ENCODE measurements at regions not wholly inside any gene's neighbourhood (a gene's known extent, or its start where the extent isn't known, plus 50 kb on each side); places are given as distances from the start of the nearest gene placed in this dataset.
"Not testable (repeated sequence)": the region's sequence is repeated elsewhere in the genome, so short reads cannot be mapped to it uniquely, and the experiment has no call there.

DNA sequence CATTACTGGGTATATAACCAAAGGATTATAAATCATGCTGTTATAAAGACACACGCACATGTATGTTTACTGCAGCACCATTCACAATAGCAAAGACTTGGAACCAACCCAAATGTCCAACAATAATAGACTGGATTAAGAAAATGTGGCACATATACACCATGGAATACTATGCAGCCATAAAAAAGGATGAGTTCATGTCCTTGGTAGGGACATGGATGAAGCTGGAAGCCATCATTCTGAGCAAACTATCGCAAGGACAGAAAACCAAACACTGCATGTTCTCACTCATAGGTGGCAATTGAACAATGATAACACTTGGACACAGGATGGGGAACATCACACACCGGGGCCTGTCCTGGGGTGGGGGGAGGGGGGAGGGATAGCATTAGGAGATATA, 92.6 kb upstream of the SLC1A4 start:
- not testable (repeated sequence) for TF ChIP-seq GABPA (IDR thresholded peaks at IDR 0.05; ENCODE audit: low read depth); POLR2AphosphoS5 (IDR thresholded peaks at IDR 0.05; ENCODE audit: low read depth, low read length); TAF1 (IDR thresholded peaks at IDR 0.05; ENCODE audit: borderline replicate concordance, low read depth, low read length); MEF2A (IDR thresholded peaks at IDR 0.05; ENCODE audit: borderline replicate concordance, low read depth)
- TF ChIP-seq, protein P1, sequence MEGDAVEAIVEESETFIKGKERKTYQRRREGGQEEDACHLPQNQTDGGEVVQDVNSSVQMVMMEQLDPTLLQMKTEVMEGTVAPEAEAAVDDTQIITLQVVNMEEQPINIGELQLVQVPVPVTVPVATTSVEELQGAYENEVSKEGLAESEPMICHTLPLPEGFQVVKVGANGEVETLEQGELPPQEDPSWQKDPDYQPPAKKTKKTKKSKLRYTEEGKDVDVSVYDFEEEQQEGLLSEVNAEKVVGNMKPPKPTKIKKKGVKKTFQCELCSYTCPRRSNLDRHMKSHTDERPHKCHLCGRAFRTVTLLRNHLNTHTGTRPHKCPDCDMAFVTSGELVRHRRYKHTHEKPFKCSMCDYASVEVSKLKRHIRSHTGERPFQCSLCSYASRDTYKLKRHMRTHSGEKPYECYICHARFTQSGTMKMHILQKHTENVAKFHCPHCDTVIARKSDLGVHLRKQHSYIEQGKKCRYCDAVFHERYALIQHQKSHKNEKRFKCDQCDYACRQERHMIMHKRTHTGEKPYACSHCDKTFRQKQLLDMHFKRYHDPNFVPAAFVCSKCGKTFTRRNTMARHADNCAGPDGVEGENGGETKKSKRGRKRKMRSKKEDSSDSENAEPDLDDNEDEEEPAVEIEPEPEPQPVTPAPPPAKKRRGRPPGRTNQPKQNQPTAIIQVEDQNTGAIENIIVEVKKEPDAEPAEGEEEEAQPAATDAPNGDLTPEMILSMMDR (IDR thresholded peaks at IDR 0.05), result not testable (repeated sequence)
